ENCODE measurements at regions not wholly inside any gene's neighbourhood (a gene's known extent, or its start where the extent isn't known, plus 50 kb on each side); places are given as distances from the start of the nearest gene placed in this dataset.
A peak's percentile ranks its signal among the peaks of the same experiment; 100 is the strongest.

GRCh38 chr14:104304451-104305351 lies 166.3 kb downstream of the KIF26A start:
- intact Hi-C loops (cut with DNase I): no loop called here
- Histone ChIP-seq H3K36me3 (no peaks in the 10 kb centered on the region), H3K4me3 (no peak overlapping the region), H3K27me3 (peaks cover 0 to 16% (median 0%) of the 10 kb centered on the region in 7 donors), H3K27ac (no peak overlapping the region), H3K9me3 (peaks cover 0 to 5% (median 0%) of the 10 kb centered on the region in 11 donors), H3K4me1 (peaks cover 0 to 9% (median 0%) of the 10 kb centered on the region in 9 donors)
- DNase-seq (no peak), ATAC-seq (peak in 2 of 8 donors; percentile 24 to 27)
- no peak for TF ChIP-seq CTCF (IDR thresholded peaks at IDR 0.05)
- WGBS, 2 donors: 71 to 76% methylated on average over 27 of the region's 27 CpGs

- no peak overlapping the region for H3K4me3 ChIP-seq
- DNase-seq (no peak), ATAC-seq (no peak)
- peaks cover 0 to 16% (median 0%) of the 10 kb centered on the region in 7 donors for H3K27me3 ChIP-seq
- TF ChIP-seq CTCF (IDR thresholded peaks at IDR 0.05): no peak
- H3K27ac ChIP-seq: no peak overlapping the region
- WGBS, 2 donors: 85 to 87% methylated on average over 29 of the region's 29 CpGs
- peaks cover 0 to 5% (median 0%) of the 10 kb centered on the region in 11 donors for H3K9me3 ChIP-seq
- no peaks in the 10 kb centered on the region for H3K36me3 ChIP-seq
- intact Hi-C loops (cut with DNase I): no loop called here
- no peaks in the 10 kb centered on the region for H3K4me1 ChIP-seq
Measured at GRCh38 chr14:104305511-104306449, 167.4 kb downstream of the KIF26A start.

- H3K27ac ChIP-seq: no peak overlapping the region
- TF ChIP-seq CTCF (IDR thresholded peaks at IDR 0.05): no peak
- DNase-seq (no peak), ATAC-seq (no peak)
- intact Hi-C loops (cut with DNase I): no loop called here
- H3K9me3 ChIP-seq: peaks cover 0 to 10% (median 0%) of the 10 kb centered on the region in 11 donors
- H3K4me1 ChIP-seq: no peaks in the 10 kb centered on the region
- no peaks in the 10 kb centered on the region for H3K36me3 ChIP-seq
- 71 to 79% methylated on average over 17 of the region's 17 CpGs for WGBS, 2 donors
- peaks cover 0 to 16% (median 0%) of the 10 kb centered on the region in 7 donors for H3K27me3 ChIP-seq
- H3K4me3 ChIP-seq: no peak overlapping the region
Measured at GRCh38 chr14:104306450-104307040, 168.2 kb downstream of the KIF26A start.

GRCh38 chr14:104307246-104307626 lies 168.8 kb downstream of the KIF26A start:
- DNase-seq (no peak), ATAC-seq (peak in 1 of 8 donors; percentile 23)
- no peak overlapping the region for H3K4me3 ChIP-seq
- H3K27me3 ChIP-seq: peaks cover 0 to 16% (median 0%) of the 10 kb centered on the region in 7 donors
- intact Hi-C loops (cut with DNase I): no loop called here
- no peaks in the 10 kb centered on the region for H3K36me3 ChIP-seq
- WGBS, 2 donors: 84 to 91% methylated on average over 7 of the region's 7 CpGs
- no peak for TF ChIP-seq CTCF (IDR thresholded peaks at IDR 0.05)
- H3K27ac ChIP-seq: no peak overlapping the region
- no peaks in the 10 kb centered on the region for H3K4me1 ChIP-seq
- H3K9me3 ChIP-seq: peaks cover 0 to 17% (median 0%) of the 10 kb centered on the region in 11 donors

Measured in heart right ventricle (tissue), 16 donors.